ENCODE measurements at regions not wholly inside any gene's neighbourhood (a gene's known extent, or its start where the extent isn't known, plus 50 kb on each side); places are given as distances from the start of the nearest gene placed in this dataset.

GRCh38 chr9:82880336-82881050, 182.4 kb downstream of the RASEF start:
- TF ChIP-seq CTCF (IDR thresholded peaks at IDR 0.05) (no peak), EZH2 (IDR thresholded peaks at IDR 0.05) (no peak), EZH2phosphoT487 (IDR thresholded peaks at IDR 0.05) (no peak)
